NCI-H774 (cell line): ENCODE measurements at regions not wholly inside any gene's neighbourhood (a gene's known extent, or its start where the extent isn't known, plus 50 kb on each side); places are given as distances from the start of the nearest gene placed in this dataset.

Source experiments
- DNase-seq: peaks from one replicate; lab custom pipeline; 2025; lab: John Stamatoyannopoulos, UW

DNA sequence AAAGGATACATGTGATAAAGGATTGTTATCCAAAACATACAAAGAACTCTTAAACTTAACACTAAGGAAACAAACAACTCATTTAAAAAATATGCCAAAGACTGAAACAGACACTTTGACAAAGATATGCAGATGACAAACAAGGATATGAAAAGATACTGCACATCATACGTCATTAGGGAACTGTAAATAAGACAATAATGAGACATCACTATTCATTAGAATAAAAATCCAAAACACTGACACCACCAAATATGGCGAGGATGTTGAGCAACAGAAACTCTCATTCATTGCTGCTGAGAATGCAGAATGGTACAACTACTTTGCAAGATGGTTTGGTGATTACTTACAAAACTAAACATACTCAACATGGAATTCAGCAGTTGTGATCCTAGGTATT, 156.5 kb upstream of the FOXA2 start:
- DNase-seq: no peak

DNA sequence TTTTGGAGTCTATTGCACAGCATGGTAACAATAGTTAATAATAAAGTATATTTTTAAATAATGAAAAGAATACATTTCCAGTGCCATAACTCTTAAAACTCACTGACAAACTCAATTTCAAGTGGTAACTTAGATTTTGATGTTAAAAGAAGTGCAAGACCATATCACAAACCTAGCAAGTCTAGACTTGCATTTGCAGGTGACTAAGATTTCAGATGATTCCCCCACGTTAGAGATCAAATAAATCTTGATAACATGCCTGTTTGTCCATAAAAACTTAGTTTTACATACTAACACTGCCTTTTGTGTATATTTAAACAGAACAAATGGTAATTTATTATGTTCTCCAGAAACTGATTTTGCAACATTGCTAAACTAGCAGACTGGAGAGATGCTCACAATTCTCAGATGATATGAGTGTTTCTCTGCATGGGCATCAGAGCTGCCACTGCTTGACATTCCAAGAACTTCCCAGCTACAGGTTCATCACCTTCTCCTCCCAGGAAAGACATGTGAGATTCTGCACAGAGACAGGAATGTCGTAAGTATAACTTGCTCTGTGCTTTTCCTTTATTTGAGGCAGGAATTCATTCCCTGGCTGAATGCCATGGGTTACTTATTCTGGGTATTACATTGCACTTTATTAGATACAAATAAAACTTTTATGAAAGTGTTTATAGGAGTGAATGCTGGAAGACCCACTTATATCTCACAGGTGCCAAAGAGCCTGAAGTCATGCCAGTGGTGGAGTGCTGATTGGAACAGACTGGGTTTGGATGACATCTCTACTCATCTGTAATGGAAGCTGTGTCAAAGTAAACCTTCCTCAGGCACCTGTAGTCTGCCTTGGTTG, 160.2 kb upstream of the FOXA2 start:
- DNase-seq: no peak

DNA sequence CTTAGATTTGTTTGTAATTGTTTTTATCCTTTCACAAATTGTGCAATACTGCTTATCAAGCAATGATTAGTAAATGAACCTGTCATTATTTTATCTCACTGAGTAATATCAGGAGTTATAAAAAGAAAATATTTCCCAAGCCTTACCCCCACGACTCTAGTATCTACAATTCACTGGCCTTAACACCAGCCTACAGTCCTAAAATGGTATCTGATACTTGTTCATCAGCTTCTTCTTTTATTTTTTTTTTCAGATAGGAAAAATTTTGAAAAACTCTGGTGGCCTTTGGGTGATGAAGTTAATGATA, 160.8 kb upstream of the FOXA2 start:
- no peak for DNase-seq

DNA sequence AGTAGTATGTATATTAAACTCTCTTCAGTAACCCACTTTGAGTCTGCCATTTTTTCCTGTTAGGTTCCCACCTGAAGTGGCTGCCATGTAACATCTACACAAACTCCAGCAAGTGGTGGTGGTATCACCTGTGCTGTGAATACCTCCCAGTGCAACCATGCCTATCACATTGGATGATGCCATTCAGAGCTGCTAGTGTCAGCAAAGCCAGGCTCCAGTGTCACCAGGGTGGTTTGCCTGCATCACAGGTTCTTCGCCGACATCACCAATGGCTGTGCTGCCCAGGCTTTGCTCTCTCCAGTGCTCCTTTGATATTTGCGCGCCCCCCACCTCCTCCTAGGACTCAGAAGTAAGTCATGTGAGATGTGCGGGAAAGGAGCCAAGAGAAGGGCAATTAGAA, 162.6 kb upstream of the FOXA2 start:
- DNase-seq: no peak

DNA sequence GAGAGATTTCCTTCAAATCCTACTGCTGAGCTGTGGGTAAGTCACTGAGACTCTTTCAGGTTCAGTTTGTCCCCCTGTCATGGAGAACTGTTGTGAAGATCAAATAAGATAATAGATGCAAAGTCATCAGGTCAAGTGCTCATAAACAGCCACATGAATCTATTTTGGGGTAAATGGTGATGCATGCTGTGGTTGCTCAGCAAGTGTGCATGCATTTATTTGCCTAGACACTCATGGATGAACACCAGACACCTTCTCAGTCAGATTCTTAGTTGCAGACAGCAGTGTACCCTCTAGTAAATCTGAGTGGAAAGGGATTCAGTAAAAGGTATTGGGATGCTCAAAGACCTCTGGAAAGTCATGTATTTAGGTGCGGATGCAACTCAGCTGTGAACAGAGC, 168.0 kb upstream of the FOXA2 start:
- DNase-seq: no peak

DNA sequence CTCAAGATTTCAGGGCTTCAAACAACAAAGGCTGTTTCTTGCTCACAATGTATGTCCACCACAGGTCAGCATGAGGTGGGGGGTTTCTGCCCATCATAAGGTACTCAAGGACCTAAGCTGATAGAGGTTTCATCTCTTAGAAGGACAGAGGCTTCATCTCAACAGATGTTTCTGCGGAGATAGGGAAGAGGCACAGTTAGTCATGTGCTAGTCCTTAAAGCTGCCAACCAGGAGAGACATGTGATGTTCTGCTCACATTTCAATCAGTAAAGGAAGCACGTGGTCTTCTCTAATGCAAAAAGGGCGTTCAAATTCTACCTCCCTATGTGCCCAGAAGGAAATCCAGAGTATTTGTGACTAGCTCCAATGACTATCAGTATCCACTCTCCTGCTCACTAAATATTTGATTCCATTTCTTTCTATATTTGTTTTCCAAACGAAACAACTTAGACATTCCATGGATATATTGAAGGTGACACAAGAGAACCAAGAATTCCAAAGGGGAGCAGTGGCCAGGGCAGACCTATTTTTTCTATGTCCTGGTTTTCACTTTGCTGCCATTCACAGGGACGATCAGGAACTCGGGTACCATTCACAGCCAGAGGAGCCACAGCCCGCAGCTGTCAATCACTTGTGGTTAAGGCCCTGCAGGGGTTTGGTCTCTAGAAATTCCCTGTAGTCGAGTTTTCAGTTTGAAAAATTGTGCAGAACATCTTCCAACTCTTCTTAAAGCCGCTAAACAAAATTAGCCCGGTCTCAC, 173.2 kb upstream of the FOXA2 start:
- no peak for DNase-seq

DNA sequence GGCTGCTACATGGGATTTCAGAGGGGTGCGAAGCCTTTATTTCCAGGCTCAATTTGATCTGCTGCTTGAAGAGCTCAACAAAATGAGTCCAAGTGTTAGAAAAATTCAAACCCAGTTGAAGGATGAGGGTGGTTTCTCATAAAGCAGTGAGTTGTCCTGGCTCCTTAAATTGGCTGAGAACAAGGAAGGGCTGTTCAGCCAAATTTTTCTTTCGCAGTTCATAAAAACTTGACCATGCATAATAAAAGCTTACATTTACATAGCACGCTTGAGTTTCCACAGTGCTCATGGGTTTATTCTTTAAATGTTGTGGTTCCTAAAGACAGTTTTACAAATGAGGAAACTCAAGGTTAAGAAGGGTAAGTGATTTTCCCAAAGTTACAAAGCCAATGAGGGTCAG, 174.4 kb upstream of the FOXA2 start:
- DNase-seq: no peak

DNA sequence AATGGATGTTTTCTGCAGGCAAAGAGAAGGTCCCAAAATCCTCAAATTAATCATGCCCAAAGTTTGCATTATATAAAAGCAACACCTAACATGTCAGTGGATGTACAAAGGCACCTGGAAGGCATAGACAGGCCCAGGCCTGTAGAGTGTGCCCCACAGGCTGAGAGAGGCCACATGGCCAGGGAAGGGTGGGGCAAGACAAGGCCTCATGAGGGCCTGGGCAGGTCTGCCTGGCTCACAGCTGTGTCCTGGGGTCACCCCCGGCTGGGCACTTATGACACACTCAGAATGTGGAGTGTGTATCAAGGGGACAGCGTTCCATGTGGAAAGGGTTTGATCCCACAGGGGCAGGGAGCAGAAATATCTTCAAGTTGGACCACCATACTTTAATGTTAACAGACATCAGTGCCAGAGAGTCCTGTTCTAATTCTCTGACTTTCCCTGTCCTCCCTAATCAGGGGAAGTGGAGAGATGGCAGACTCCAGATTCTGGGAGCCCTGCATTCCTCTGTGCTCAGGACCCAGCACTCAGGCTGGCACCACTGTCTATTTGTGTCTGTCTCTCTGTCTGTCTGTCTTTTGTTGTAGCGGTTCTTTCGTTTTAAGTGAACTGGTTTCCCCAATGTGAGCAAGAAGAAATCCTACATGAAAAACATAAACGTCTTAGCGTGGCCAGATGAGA, 178.3 kb upstream of the FOXA2 start:
- no peak for DNase-seq

DNA sequence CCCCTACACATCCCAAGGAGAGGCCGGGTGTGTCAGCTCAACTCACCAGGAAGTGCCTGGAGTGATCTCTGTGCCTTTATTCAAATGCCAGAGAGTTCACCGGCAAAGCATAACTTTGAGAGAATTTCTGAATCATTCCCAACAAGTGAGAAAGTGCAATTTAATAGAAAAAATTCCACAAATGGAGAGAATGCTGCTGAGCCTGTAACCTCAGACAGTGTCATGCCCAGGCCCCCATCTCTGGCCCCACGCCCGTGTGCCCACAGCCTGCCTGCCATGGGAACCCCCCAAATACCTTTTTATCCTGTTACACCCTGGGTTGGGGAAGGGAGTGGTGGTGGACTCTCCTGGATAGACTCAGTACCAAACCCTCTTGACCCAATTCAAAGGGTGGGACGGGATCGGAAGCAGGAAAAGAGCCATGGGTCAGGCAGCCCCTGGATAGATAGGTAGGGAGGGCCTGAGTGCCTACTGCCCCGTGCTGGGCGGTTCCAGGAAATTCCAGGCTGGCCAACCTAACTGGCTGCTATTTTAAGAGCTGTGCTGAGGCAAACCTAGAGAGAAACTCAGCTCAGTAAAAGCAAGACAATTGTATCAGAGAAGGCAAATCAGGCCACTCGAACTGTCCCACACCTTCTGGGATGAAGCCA, 179.0 kb upstream of the FOXA2 start:
- no peak for DNase-seq

DNA sequence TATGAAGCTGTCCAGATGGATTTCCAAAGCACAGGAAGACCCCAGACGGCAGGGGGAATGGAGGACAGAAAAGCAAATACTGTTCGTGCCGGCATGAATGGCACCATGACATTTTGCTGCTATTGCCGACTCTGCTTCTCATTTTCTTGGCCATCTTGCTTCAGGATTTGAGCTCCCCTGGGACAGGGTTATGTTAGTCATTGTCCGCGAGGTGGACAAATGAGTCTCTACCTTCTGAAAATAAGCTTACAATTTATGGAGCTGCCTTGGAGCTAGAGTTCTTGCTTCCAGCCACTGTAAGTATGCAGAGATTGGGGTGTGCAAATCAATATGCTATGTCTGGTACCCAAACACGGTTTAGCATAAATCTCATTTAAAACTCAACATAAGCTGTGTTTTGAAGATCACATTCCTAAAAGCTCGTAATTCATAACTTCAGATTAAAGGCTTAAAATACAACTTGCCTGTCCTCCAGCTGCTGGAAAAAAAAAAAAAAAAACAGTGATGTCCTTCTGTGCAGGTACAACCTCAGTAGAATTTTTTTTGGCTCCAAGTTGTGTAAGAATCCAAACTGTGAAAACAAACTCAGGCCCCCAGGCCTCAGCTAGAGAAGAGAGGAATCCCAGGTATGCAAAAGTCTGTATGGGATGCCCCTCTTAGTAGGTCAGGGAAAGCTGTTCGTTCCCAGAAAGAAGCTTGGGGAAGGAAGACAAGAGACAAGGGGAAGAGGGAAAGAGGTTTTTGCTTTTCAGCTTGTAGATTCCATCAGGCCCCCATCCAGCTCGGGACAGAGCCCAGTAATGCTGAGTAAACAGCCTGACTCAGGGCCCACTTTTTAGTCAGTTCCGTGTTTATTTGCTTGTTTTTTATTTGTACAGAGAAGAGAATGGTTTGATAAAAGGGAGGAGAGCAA, 184.2 kb upstream of the FOXA2 start:
- no peak for DNase-seq

DNA sequence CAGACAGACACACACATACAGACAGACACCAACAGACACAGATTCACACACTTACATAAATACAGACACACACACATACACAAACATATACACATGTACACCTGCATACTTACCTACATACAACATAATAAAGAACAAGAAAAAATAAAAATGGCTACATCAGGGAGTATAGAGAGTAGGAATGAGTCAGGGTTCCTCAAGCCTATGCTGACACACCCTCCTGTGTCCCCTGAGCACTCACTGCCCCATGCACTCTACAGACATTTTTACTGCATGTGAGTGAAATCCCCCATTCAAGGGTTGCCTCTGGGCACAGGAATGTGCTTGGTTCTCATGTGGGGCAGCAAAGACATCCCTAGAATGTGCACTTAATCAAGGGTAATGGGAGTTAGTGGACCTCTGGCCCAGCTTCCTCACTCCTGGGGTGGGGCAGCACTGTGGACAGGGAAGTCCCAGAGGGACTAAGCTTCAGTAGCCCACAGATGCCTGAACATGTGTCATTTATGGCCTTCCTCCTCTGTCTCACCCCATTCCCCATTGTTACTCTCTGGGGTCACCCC, 185.9 kb upstream of the FOXA2 start:
- no peak for DNase-seq

DNA sequence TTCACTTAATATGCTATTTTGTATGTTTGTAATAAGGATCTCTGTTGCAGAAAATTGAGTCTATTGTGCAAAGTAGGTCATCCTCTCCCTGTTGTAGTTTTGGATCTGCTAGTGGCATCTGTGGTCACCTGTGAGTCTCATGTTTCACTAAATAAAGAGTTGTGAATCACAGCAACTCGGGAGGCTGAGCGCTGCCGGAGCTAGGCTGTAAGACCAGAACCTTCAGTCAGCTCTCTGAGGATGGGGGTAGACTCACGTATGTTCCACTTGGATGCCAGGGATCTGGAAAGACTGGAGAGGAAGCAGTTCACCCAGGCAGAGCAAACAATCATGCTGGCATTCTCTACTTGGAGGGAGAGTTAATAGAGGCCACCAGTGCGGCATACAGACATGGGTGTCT, 187.3 kb upstream of the FOXA2 start:
- no peak for DNase-seq

DNA sequence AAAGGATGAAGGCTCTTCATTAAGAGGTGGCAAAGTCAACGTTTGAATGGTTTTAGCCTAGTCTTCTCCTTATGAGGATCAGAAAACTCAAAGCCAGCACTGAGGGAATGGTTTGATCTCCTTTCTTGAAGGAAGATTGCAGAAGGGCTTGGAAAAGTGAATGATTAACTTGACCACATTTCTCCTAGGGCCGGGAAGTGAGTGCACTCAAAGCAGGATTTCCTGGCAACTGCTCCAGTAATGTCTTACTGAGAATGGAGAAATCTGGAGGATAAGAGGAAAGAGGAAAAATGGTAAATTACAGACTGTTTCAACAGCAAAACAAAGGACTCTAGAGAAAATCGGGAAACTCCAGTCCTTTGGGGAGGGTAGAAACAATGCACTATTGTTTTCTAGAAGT, 189.0 kb upstream of the FOXA2 start:
- DNase-seq: no peak

DNA sequence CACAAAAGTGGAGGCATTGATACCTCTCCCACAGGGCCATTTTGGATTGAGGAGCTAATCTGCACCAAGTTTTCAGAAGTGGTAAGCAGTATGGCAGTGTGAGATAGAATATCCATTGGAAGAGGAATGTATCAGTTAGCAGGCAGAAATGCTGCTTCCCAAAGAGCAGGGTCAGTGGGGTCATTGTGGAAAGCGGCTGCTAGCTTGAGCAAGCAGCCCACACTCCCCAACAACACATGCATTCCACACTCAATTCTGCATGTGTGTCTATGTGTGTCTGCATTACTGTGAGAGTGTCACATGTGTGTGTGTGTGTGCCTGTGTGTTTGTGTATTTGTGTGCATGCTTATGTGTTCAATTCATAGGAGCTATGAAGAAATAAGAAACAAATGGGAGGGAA, 190.9 kb upstream of the FOXA2 start:
- DNase-seq: no peak

DNA sequence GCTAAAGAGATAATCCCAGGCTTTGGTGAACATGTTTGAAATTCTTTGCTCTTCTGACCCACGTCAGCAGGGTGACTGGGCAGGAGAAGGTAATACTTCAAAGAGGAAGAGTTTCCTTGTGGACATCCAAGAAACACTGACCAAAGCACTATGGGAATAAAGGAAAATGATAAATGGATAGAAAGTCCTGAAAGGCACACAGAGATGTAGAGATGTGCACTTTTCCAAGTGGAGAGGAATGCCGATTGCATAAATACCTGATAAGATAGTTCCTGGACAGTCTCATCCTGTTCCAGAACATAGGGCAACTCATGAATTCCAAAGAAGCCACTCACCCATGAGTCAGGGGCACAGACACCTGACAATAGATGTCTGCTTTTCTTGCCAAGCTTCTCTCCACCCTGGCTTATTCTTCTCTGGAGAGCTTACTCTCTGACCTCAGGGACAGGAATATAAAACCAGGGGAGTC, 191.3 kb upstream of the FOXA2 start:
- no peak for DNase-seq

DNA sequence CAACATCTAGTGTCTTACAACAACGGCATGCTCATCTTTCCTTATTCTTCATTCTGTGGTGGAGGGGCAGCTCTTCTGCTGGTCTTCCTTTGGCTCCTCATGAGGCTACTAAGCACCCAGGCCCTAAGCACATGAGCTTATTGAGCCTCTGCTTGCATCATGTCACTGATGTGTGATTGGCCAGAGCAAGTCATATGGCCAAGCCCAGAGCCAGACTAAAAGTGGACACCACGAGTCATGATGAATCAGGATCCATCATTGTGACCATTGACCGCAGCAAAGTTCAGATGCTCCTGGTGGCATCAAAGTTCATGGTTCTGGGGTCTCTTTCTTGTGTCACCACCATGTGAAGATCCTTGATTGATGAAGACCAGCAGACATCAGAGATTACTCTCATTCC, 192.0 kb upstream of the FOXA2 start:
- no peak for DNase-seq

DNA sequence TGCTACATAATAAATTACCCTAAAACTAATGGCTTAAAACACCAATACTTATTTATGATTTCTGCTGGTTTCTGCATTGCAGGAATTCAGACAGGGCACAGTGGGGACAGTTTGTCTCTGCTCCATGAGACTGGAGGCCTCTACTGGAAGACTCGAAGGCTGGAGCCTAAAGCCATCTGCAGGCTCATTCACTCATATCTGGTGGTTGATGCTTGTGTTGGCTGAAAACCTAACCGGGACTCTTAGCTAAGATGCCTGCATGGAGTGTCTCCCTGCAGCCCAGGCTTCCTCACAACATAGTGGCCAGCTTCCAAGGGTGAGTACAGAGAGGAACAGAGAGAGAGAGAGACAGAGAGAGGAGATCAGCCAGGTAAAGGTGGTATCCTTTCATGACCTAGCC, 195.5 kb upstream of the FOXA2 start:
- no peak for DNase-seq

DNA sequence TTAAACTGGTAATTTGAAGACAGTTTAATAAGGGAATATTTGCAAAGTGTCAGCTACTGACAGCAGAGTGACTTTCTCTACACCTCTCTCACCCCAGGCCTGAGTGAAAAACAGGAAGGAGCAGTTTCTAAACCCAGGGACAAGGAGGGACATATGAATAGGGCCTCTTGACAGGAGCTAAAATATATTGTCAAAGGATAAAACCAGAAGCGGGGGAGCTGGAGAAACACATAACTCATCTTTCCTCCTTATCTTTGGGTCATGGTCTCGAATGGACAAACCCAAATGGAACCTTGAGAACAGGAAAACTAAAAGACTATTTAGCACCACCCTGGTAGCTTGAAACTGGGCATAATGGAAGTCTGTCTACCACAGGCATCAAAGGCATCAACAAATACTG, 197.5 kb upstream of the FOXA2 start:
- DNase-seq: no peak

DNA sequence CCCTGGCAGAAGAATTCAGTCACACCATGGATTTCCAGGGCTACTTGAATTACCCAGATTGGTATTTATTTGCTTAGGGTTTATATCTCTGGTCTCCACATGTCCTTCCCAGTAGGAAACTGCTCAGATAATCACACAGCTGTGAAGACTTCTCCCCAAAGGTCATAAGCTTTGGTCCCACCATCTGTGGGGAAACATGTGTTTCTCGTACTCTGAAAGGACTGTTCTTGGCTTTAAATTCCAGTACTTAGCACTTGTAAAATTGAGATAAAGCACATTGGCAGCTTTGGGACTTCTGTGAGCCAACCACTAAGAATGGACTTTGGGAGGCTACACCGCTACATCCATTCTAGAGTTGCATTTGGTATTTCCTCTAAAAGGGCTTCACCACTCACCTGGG, 205.3 kb upstream of the FOXA2 start:
- DNase-seq: no peak

DNA sequence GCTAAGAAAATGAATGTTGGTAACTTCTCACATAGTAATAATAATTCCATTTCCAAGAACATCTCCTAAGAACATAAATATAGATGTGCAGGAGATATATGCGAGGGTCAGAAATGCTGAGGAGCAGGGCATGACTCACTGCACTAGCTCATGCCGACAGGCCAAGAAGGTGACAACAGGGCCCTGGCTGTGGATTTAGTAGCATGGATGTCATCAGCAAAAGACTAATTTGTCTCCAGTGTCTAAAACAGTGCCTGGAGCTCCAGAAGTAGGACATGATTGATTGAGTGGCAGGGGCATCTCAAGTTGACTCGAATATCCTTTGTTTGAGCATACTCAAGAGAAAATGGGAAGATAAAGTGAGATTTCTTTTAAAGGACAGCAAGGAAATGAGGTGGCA, 207.0 kb upstream of the FOXA2 start:
- DNase-seq: no peak

DNA sequence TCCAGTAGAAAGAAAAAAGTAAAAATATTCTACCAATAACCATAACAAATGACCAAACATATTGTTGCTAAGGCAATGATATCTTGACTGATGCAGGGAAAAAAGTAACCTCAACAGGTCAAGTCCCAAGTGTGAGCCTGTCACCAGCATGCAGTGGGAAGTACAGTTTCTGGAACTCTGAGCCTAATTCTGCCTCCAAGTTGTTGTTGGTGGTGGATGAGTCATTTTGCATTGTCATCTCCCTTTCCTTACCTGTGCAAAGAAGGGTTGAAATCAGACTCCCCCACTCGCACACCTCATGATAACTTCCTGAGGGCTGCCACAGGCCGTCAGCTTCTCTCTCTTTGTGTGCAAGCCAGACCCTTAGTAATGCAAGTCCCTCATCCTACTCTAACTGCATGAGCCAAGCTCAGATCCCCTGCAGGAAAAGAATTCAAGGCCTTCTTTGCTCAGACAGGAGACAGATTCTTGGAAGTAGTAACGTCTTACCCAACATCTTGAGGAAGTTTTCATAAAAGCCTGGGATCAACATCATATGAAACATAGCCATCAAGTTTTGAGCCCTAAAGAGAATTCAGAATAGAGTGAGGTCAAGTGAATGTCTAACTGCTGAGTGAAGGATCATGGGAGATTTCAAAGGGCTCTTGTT, 207.6 kb upstream of the FOXA2 start:
- no peak for DNase-seq
